CD14-positive monocyte (primary cell): ENCODE measurements at regions not wholly inside any gene's neighbourhood (a gene's known extent, or its start where the extent isn't known, plus 50 kb on each side); places are given as distances from the start of the nearest gene placed in this dataset.

ENCODE experiments used
- DNase-seq, 3 donors: peaks; one replicate each; pipeline ENCODE4 v3.0.0-alpha.2; 2011 to 2022
- H2AFZ ChIP-seq: 2 replicates; pipeline ENCODE4 v1.6.0; 2012; ENCODE audit warnings: mild to moderate bottlenecking, low read depth, low read length, inconsistent platforms; ENCODE audit not compliant: insufficient read depth, poor library complexity, severe bottlenecking
- H3K27ac ChIP-seq, 2 donors: 1 replicate in 1 of 2; 2 replicates in 1 of 2; pipeline ENCODE4 v1.5.1; 2012 to 2013; ENCODE audit warnings: low read length in 2 of 2, control low read depth in 1 of 2, inconsistent platforms in 1 of 2, low read depth in 1 of 2, mild to moderate bottlenecking in 1 of 2
- H3K27me3 ChIP-seq, 2 donors: one replicate each; pipeline versions ENCODE4 v1.6.0 to v1.6.1; 2011 to 2013; ENCODE audit warnings: low read length in 2 of 2; ENCODE audit not compliant: control insufficient read depth in 2 of 2, insufficient read depth in 2 of 2
- H3K36me3 ChIP-seq, 2 donors: replicated peaks in 1 of 2; 1 replicate in 1 of 2; 2 replicates in 1 of 2; pipeline versions ENCODE4 v1.5.1 to v1.6.1; 2012 to 2013; ENCODE audit warnings: low read length in 2 of 2, control low read depth in 1 of 2, inconsistent platforms in 1 of 2, mild to moderate bottlenecking in 1 of 2; ENCODE audit not compliant: insufficient read depth in 2 of 2, control insufficient read depth in 1 of 2
- H3K4me1 ChIP-seq, 2 donors: 1 replicate in 1 of 2; 2 replicates in 1 of 2; pipeline versions ENCODE4 v1.5.1 to v1.6.1; 2012 to 2013; ENCODE audit warnings: low read length in 2 of 2, control low read depth in 1 of 2, inconsistent platforms in 1 of 2, mild to moderate bottlenecking in 1 of 2, moderate library complexity in 1 of 2; ENCODE audit not compliant: insufficient read depth in 2 of 2, control insufficient read depth in 1 of 2
- H3K4me2 ChIP-seq: replicated peaks from 2 replicates; pipeline ENCODE3; 2012; ENCODE audit warnings: low read length, moderate library complexity, mild to moderate bottlenecking; ENCODE audit not compliant: poor library complexity, severe bottlenecking; ENCODE audit errors: extremely low read depth
- H3K4me3 ChIP-seq, 3 experiments: fragments of 200-600 bp in 1 of 3; sonication (generic) in 1 of 3; replicated peaks in 1 of 3; 1 replicate in 2 of 3; 2 replicates in 1 of 3; pipeline ENCODE4 v1.5.1; 2011 to 2013; ENCODE audit warnings: low read length in 3 of 3, mild to moderate bottlenecking in 3 of 3, control low read depth in 2 of 3, low read depth in 2 of 3, inconsistent platforms in 1 of 3, moderate library complexity in 1 of 3
- H3K79me2 ChIP-seq: 2 replicates; pipeline ENCODE4 v1.6.0; 2012; ENCODE audit warnings: mild to moderate bottlenecking, control low read depth, inconsistent platforms, low read length, moderate library complexity; ENCODE audit not compliant: insufficient read depth
- H3K9ac ChIP-seq: 2 replicates; pipeline ENCODE4 v1.6.0; 2017; ENCODE audit warnings: low read length, mild to moderate bottlenecking; ENCODE audit not compliant: insufficient read depth, poor library complexity, severe bottlenecking
- H3K9me3 ChIP-seq, 2 donors: replicated peaks in 1 of 2; 1 replicate in 1 of 2; 2 replicates in 1 of 2; pipeline versions ENCODE4 v1.5.1 to v1.6.1; 2012 to 2013; ENCODE audit warnings: low read length in 2 of 2, control low read depth in 1 of 2; ENCODE audit not compliant: control insufficient read depth in 1 of 2, insufficient read depth in 1 of 2
- H4K20me1 ChIP-seq: 2 replicates; pipeline ENCODE4 v1.6.0; 2012; ENCODE audit warnings: mild to moderate bottlenecking, low read length, control low read depth, moderate library complexity; ENCODE audit not compliant: insufficient read depth
- H3K27ac Mint-ChIP-seq, 7 donors: one replicate each; pipeline ENCODE4 v1.8.0; 2020; ENCODE audit warnings: mild to moderate bottlenecking in 7 of 7, mixed read lengths in 7 of 7, moderate library complexity in 6 of 7, inconsistent platforms in 2 of 7
- H3K27me3 Mint-ChIP-seq, 3 donors: one replicate each; pipeline ENCODE4 v1.8.0; 2021 to 2022; ENCODE audit warnings: low read depth in 3 of 3, mild to moderate bottlenecking in 3 of 3, mixed read lengths in 3 of 3, moderate library complexity in 3 of 3, inconsistent platforms in 1 of 3
- H3K36me3 Mint-ChIP-seq, 2 donors: one replicate each; pipeline ENCODE4 v1.8.0; 2020; ENCODE audit warnings: mixed read lengths in 2 of 2, inconsistent platforms in 1 of 2, mild to moderate bottlenecking in 1 of 2
- H3K4me1 Mint-ChIP-seq: one replicate; pipeline ENCODE4 v1.8.0; 2020; ENCODE audit warnings: mild to moderate bottlenecking, mixed read lengths
- H3K4me3 Mint-ChIP-seq, 2 donors: one replicate each; pipeline ENCODE4 v1.8.0; 2020; ENCODE audit warnings: mild to moderate bottlenecking in 2 of 2, mixed read lengths in 2 of 2, moderate library complexity in 1 of 2
- H3K9me3 Mint-ChIP-seq, 7 donors: one replicate each; pipeline ENCODE4 v1.8.0; 2020 to 2022; ENCODE audit warnings: mixed read lengths in 7 of 7, mild to moderate bottlenecking in 6 of 7, moderate library complexity in 6 of 7, inconsistent platforms in 2 of 7
- CTCF ChIP-seq: fragments of 200-600 bp; IDR thresholded peaks from one replicate; pipeline ENCODE4 v1.8.0; 2022; ENCODE audit warnings: antibody characterized with exemption, mild to moderate bottlenecking
- WGBS: methylation state at CpG from one replicate; pipeline ENCODE4 v1.1.5; 2013; ENCODE audit warnings: missing lambda C conversion rate; ENCODE audit not compliant: insufficient coverage; 5-methylcytosine and 5-hydroxymethylcytosine counted together
- intact Hi-C, 2 donors: fragments of 100-400 bp; cut with micrococcal nuclease; formaldehyde crosslinking; loops; one replicate each; pipeline versions ENCODE4 v1.15.0 to v1.15.1; 2023

- Histone ChIP-seq H3K36me3 (no peaks in the 10 kb centered on the region), H3K27me3 (no peaks in the 10 kb centered on the region), H3K4me3 (no peak overlapping the region), H4K20me1 (no peaks in the 10 kb centered on the region), H3K9ac (no peak overlapping the region), H3K4me2 (no peak overlapping the region), H3K9me3 (no peaks in the 10 kb centered on the region), H3K27ac (no peak overlapping the region), H3K4me1 (no peaks in the 10 kb centered on the region), H3K79me2 (no peaks in the 10 kb centered on the region), H2AFZ (no peak overlapping the region)
- H3K4me1 Mint-ChIP-seq: no peaks in the 10 kb centered on the region
- H3K9me3 Mint-ChIP-seq: peaks cover 0 to 2% (median 0%) of the 10 kb centered on the region in 7 donors
- no CpG with 5 or more reads among the region's 2 CpGs for WGBS
- no peak overlapping the region for H3K4me3 Mint-ChIP-seq
- no peak for DNase-seq
- intact Hi-C loops: no loop called here
- H3K36me3 Mint-ChIP-seq: no peaks in the 10 kb centered on the region
- H3K27ac Mint-ChIP-seq: no peak overlapping the region
- no peak for TF ChIP-seq CTCF
- peaks cover 0 to 2% (median 0%) of the 10 kb centered on the region in 3 donors for H3K27me3 Mint-ChIP-seq
These were observed 129.9 kb upstream of the ABI3BP start for GRCh38 chr3:101123081-101123480.

- Histone ChIP-seq H3K4me3 (no peak overlapping the region), H4K20me1 (no peaks in the 10 kb centered on the region)
- H3K27me3 Mint-ChIP-seq: peaks cover 0 to 2% (median 0%) of the 10 kb centered on the region in 3 donors
These were observed 129.5 kb upstream of the ABI3BP start for GRCh38 chr3:101122681-101123080.

More at GRCh38 chr3:101122681-101123080, 129.5 kb upstream of the ABI3BP start:
- no peak overlapping the region for H3K4me2 ChIP-seq
- WGBS: no CpG with 5 or more reads among the region's 2 CpGs
- H3K9ac ChIP-seq: no peak overlapping the region
- no peak overlapping the region for H3K27ac ChIP-seq
- Mint-ChIP-seq H3K36me3 (no peaks in the 10 kb centered on the region), H3K9me3 (peaks cover 0 to 2% (median 0%) of the 10 kb centered on the region in 7 donors), H3K27ac (no peak overlapping the region), H3K4me3 (no peak overlapping the region), H3K4me1 (no peaks in the 10 kb centered on the region)
- no peak for TF ChIP-seq CTCF
- H3K79me2 ChIP-seq: no peaks in the 10 kb centered on the region
- no peaks in the 10 kb centered on the region for H3K9me3 ChIP-seq
- H3K4me1 ChIP-seq: no peaks in the 10 kb centered on the region
- H3K27me3 ChIP-seq: no peaks in the 10 kb centered on the region
- no peaks in the 10 kb centered on the region for H3K36me3 ChIP-seq
- DNase-seq: no peak
- intact Hi-C loops: no loop called here
- H2AFZ ChIP-seq: no peak overlapping the region
